NCI-H510A treated with DMSO at 0.1 percent for 48 hours (cell line): ENCODE measurements at regions not wholly inside any gene's neighbourhood (a gene's known extent, or its start where the extent isn't known, plus 50 kb on each side); places are given as distances from the start of the nearest gene placed in this dataset.
"Not testable (repeated sequence)": the region's sequence is repeated elsewhere in the genome, so short reads cannot be mapped to it uniquely, and the experiment has no call there.

ENCODE experiments used
- DNase-seq: peaks from one replicate; lab custom pipeline; 2025; lab: John Stamatoyannopoulos, UW

DNA sequence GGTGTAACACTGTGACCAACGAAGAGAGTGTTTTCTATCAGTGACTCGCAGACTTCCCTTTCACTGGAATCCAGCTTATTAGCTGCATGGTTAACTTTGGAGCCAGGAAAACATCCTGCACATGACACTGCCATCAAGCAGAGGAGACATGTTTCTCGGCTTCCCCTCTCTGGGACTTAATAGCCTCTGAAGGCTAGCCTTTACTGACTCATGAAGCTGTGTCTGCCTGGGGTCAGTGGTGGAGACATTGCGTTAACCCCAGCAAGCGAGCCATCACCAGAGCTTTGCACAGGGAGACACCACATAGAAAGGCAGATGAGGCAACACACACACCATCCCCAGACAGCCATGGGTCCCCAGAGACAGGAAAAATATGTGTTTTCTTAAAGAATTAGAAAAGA, 126.9 kb upstream of the PRICKLE1 start:
- DNase-seq, result no peak

DNA sequence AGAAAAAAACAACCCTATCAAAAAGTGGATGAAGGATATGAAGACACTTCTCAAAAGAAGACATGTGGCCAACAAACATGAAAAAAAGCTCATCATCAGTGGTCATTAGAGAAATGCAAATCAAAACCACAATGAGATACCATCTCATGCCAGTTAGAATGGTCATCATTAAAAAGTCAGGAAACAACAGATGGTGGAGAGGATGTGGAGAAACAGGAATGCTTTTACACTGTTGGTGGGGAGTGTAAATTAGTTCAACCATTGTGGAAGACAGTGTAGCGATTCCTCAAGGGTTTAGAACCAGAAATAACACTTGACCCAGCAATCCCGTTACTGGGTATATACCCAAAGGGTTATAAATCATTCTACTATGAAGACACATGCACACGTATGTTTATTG, 124.0 kb upstream of the PRICKLE1 start:
- DNase-seq, result not testable (repeated sequence)

- not testable (repeated sequence) for DNase-seq
These were observed 118.8 kb upstream of the PRICKLE1 start for GRCh38 chr12:42708374-42708773.

DNA sequence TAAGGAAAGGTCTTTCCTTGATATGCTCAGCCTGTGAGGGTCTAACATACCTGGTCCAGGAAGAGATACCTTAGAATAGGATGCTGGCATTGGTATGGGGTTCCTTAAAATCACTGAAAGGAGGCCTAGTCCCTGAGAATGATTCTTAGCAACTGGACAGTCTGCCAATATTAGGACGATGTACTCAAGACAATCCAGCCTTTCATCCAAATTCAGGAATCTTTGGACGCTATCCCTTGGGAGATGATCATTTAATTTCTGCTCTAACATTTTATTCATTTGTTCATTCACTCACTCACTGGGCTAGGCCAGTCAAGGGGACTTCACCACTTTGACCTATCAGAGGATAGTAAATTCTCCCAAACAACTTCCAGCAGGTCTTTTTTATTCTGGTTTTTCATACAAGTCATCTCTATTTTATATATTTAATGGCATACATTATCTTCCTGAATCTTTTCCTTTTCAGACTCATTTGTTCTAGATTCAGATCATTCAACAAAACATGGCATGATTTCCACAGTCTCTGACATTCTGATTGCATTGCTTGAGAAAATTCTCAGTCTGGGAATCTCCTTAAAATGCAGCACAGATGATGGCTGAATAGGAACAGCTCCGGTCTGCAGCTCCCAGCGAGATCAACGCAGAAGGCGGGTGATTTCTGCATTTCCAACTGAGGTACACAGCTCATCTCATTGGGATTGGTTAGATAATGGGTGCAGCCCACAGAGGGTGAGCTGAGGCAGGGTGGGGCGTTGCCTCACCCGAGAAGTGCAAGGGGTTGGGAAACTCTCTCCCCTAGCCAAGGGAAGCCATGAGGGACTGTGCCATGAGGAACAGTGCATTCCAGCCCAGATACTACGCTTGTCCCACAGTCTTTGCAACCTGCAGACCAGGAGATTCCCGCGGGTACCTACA, 118.0 kb upstream of the PRICKLE1 start:
- DNase-seq, result no peak

- DNase-seq, result no peak
These were observed 116.8 kb upstream of the PRICKLE1 start for GRCh38 chr12:42706321-42706720.

DNA sequence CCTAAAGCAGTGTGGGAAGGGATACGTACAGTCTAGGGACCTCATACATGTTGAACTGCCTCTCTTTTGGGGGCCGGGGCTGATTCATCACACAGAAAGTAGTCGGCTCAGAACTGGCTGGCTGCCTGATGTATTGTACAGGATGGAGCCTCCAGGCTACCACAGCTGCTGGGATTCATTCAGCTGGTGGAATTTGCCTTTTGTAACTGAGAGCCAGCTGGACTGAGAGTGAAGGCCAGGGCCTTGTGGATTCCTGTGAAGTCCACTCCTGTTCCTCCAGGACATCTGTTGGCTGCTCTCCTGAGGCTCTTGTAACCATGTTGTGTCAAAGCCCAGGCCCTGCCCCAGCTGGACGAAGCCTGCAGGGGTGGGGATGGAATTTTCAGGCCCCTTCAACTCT, 116.3 kb upstream of the PRICKLE1 start:
- DNase-seq, result no peak

DNA sequence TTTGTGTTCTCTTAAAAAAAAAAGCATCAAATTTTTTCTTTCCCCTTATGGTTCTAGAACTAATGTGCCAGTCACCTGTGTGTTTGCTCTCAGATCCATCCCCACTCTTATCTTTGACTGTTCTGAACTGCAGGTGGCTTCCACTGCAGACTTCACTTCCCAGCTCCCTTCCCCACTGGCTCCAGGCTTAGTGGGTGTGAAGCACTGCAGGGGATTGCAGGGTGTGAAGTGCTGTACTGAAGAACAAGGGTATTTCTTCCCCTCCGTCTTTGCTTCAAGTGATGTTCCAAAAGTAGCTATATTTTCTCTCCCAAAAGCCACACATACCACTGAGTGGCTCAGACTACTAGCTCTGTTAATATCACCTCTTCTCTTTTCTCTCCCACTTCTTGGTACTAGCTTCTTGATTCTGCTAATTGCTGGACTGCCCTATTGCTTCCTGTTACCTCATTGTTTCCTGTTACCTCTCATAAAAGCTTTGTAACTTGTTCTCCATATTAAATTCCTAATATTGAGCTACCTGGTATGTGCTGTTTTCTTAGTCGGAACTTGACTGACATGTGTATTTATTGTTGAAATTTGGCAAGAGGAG, 115.4 kb upstream of the PRICKLE1 start:
- no peak for DNase-seq

GRCh38 chr12:42704340-42704739, 114.8 kb upstream of the PRICKLE1 start:
- DNase-seq, result no peak

GRCh38 chr12:42701084-42701483, 111.5 kb upstream of the PRICKLE1 start:
- DNase-seq, result no peak

- DNase-seq, result no peak
These were observed 108.7 kb upstream of the PRICKLE1 start for GRCh38 chr12:42698213-42698612.

DNA sequence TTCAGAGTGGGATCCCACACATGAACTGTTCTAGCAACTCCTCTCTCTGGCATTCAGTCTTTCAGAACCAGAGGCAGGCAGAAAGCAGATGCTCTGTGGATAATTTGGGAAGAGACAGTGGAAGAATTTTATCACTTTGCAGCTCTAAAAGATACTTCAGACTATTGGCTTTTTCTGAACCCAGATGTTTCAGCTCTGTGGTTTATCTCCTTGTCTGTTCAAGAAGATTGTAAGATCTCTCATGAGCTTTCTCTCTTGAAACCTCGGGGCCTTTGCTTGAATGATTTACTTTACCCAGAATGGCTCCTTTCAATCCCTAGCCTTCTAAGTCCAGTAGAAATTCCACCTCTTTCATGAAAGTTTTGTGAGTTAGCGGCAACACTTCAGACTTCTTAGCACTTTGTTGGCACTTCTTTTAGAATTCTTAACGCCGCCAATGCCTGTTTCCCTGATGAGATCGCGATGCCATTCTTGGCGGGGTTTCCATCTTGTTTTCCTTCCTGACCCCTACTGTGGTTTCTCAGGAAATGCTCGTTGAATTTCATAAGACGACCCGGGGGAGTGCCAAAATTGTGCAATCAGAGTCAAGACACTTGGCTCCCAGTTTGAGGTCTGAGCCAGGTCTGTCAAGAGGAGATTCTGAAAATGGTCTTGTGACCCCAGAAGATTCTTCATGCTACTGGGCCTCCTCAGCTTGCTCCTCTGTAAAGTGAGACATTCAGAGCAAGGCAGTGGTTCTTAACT, 107.0 kb upstream of the PRICKLE1 start:
- no peak for DNase-seq

- DNase-seq, result no peak
These were observed 106.0 kb upstream of the PRICKLE1 start for GRCh38 chr12:42695490-42695995.

DNA sequence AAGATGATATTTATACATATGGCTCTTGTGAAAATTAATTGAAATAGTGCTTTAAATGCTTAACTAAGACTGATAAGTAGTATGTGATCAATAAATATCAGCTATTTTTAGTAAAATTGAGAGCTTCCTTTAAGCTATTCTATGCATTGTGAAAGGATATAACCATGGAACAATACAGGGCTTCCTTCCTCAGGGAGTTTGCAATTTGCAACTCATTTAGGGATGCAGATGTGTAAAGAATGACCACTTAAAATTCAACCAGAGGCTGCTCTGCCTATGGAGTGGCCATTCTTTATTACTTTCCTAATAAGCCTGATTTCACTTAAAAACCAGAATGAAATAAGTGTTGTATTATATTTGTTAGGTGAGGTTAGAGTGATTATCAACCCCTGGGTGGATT, 103.2 kb upstream of the PRICKLE1 start:
- no peak for DNase-seq

- peak; percentile 1 for DNase-seq
These were observed 102.5 kb upstream of the PRICKLE1 start for GRCh38 chr12:42691991-42692557.

- DNase-seq, result no peak
These were observed 100.7 kb upstream of the PRICKLE1 start for GRCh38 chr12:42690264-42690663.

DNA sequence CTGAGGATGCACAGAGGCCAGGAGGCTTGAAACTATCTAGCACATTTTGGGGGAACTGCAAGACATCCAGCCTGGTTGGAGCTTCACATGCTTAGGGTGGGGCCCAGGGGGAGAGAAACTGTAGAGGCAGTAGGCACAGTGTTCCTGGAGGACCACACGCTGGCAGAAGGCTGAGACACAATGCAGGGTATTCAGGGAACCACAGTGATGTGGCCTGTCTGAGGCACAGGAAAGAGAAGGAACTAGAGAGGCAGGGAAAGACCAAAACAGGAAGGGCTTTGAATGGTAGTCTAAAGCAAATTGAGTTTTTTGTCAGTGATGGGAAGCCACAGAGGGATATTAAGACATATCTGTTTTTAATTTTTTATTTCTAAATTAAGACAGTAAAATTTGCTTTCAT, 100.2 kb upstream of the PRICKLE1 start:
- DNase-seq, result no peak

GRCh38 chr12:42686514-42687172, 97.1 kb upstream of the PRICKLE1 start:
- no peak for DNase-seq

- no peak for DNase-seq
These were observed 95.2 kb upstream of the PRICKLE1 start for GRCh38 chr12:42684802-42685071.

DNA sequence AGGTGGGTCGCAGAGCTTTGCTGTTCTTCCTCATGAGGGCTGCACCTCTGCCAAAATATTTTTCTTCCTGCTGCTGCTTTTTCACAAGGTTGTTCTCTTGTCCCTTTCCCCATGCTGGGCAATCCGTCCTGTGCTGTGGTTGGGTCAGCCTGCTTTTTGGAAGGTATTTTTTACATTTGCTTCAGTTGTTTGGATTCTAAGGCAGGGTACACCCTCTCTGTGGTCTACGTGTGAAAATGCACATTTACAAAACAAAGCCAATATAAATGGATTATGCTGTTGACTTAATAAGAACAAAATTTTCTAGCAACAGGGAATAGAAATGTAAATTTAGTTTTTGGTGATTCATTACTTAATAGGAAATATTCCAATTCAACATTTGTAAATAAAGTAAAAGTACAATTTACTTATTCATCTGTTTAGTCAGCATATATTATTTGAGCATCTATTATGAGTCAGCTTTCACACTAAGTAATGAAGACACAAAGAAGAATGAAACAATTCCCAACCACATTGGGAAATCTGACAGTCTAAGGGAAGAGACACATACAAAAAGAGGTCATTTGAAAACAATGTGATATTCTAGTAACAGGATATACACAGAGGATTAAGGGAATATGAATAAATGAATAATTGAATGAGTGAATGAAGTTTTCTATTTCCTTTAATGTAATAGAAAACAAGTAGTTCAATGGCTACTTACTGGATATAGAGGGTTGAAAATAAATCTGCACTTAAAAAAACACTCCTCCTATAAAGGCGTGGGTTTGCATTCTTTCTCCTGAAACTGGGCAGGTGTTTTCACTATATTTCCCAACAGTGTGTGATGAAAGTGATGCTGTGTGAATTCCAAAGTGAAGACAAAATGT, 94.6 kb upstream of the PRICKLE1 start:
- no peak for DNase-seq

GRCh38 chr12:42683266-42683665, 93.7 kb upstream of the PRICKLE1 start:
- DNase-seq, result no peak

- no peak for DNase-seq
These were observed 89.9 kb upstream of the PRICKLE1 start for GRCh38 chr12:42679466-42679865.
